ENCODE measurements at regions not wholly inside any gene's neighbourhood (a gene's known extent, or its start where the extent isn't known, plus 50 kb on each side); places are given as distances from the start of the nearest gene placed in this dataset.

DNA sequence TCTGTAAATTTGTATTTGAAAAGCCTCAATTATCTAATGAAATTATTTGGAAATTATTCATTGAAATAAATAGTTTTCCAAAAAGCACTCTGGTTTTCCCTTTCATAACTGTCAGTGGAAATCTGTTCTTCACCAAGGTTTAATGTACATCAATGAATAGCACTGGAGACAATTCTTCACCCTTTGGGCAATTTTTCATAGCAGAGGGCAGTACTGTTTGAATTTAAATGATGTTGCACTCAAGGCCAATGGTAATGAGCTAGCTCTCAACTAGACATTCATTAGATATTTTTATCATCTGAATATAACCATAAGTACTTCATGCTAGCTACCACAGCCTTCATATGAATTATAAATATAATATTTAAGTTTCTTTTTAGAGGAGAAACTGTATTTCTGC lies 658.2 kb upstream of the CCDC54 start:
- Histone ChIP-seq H3K27me3 (no peaks in the 10 kb centered on the region), H3K4me3 (no peak overlapping the region), H3K9me2 (replicated peaks; ENCODE audit: insufficient read depth) (no peaks in the 10 kb centered on the region), H4K20me1 (ENCODE audit: insufficient read depth, poor library complexity, severe bottlenecking) (no peaks in the 10 kb centered on the region), H3K79me2 (no peaks in the 10 kb centered on the region), H3K4me1 (ENCODE audit: insufficient read depth) (no peaks in the 10 kb centered on the region), H3K4me2 (no peak overlapping the region), H3K9me3 (ENCODE audit: low read depth) (no peaks in the 10 kb centered on the region), H2AFZ (no peak overlapping the region), H3K27ac (no peak overlapping the region), H3K36me3 (replicated peaks; ENCODE audit: insufficient read depth, low read depth) (no peaks in the 10 kb centered on the region)
- TF ChIP-seq EZH2phosphoT487 (IDR thresholded peaks at IDR 0.05; ENCODE audit: low read depth, severe bottlenecking, unreplicated experiment): no peak
- no peak for TF ChIP-seq EZH2 (IDR thresholded peaks at IDR 0.05; ENCODE audit: borderline replicate concordance)
- TF ChIP-seq, protein P1, sequence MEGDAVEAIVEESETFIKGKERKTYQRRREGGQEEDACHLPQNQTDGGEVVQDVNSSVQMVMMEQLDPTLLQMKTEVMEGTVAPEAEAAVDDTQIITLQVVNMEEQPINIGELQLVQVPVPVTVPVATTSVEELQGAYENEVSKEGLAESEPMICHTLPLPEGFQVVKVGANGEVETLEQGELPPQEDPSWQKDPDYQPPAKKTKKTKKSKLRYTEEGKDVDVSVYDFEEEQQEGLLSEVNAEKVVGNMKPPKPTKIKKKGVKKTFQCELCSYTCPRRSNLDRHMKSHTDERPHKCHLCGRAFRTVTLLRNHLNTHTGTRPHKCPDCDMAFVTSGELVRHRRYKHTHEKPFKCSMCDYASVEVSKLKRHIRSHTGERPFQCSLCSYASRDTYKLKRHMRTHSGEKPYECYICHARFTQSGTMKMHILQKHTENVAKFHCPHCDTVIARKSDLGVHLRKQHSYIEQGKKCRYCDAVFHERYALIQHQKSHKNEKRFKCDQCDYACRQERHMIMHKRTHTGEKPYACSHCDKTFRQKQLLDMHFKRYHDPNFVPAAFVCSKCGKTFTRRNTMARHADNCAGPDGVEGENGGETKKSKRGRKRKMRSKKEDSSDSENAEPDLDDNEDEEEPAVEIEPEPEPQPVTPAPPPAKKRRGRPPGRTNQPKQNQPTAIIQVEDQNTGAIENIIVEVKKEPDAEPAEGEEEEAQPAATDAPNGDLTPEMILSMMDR (IDR thresholded peaks at IDR 0.05; ENCODE audit: poor library complexity): no peak
- no peak for DNase-seq (ENCODE audit: low spot score)

GRCh38 chr3:106719583-106719982 lies 657.7 kb upstream of the CCDC54 start:
- H3K27ac ChIP-seq: no peak overlapping the region
- H3K4me1 ChIP-seq (ENCODE audit: insufficient read depth): no peaks in the 10 kb centered on the region
- no peaks in the 10 kb centered on the region for H3K9me3 ChIP-seq (ENCODE audit: low read depth)
- WGBS (ENCODE audit: low lambda C conversion rate, missing lambda C conversion rate): 75% methylated on average over 2 of the region's 2 CpGs
- H4K20me1 ChIP-seq (ENCODE audit: insufficient read depth, poor library complexity, severe bottlenecking): no peaks in the 10 kb centered on the region
- no peaks in the 10 kb centered on the region for H3K9me2 ChIP-seq (replicated peaks; ENCODE audit: insufficient read depth)
- TF ChIP-seq EZH2 (IDR thresholded peaks at IDR 0.05; ENCODE audit: borderline replicate concordance): no peak
- TF ChIP-seq, protein P1 (IDR thresholded peaks at IDR 0.05; ENCODE audit: poor library complexity): no peak
- no peak for TF ChIP-seq EZH2phosphoT487 (IDR thresholded peaks at IDR 0.05; ENCODE audit: low read depth, severe bottlenecking, unreplicated experiment)
- no peaks in the 10 kb centered on the region for H3K79me2 ChIP-seq
- H3K36me3 ChIP-seq (replicated peaks; ENCODE audit: insufficient read depth, low read depth): no peaks in the 10 kb centered on the region
- H3K4me3 ChIP-seq: no peak overlapping the region
- DNase-seq (ENCODE audit: low spot score): no peak
- no peak overlapping the region for H2AFZ ChIP-seq
- H3K27me3 ChIP-seq: no peaks in the 10 kb centered on the region
- no peak overlapping the region for H3K4me2 ChIP-seq

GRCh38 chr3:106720510-106720909 lies 656.7 kb upstream of the CCDC54 start:
- WGBS (ENCODE audit: low lambda C conversion rate, missing lambda C conversion rate): 82% methylated on average over 9 of the region's 9 CpGs
- no peaks in the 10 kb centered on the region for H3K4me1 ChIP-seq (ENCODE audit: insufficient read depth)

More at GRCh38 chr3:106720510-106720909, 656.7 kb upstream of the CCDC54 start:
- TF ChIP-seq EZH2 (IDR thresholded peaks at IDR 0.05; ENCODE audit: borderline replicate concordance): no peak
- TF ChIP-seq, protein P1 (IDR thresholded peaks at IDR 0.05; ENCODE audit: poor library complexity): no peak
- TF ChIP-seq EZH2phosphoT487 (IDR thresholded peaks at IDR 0.05; ENCODE audit: low read depth, severe bottlenecking, unreplicated experiment): no peak
- Histone ChIP-seq H3K79me2 (no peaks in the 10 kb centered on the region), H2AFZ (no peak overlapping the region), H3K27me3 (no peaks in the 10 kb centered on the region), H3K9me2 (replicated peaks; ENCODE audit: insufficient read depth) (no peaks in the 10 kb centered on the region), H3K27ac (no peak overlapping the region), H3K4me3 (no peak overlapping the region), H3K4me2 (no peak overlapping the region), H3K36me3 (replicated peaks; ENCODE audit: insufficient read depth, low read depth) (no peaks in the 10 kb centered on the region), H4K20me1 (ENCODE audit: insufficient read depth, poor library complexity, severe bottlenecking) (no peaks in the 10 kb centered on the region), H3K9me3 (ENCODE audit: low read depth) (no peaks in the 10 kb centered on the region)
- DNase-seq (ENCODE audit: low spot score): no peak
